ENCODE measurements at regions not wholly inside any gene's neighbourhood (a gene's known extent, or its start where the extent isn't known, plus 50 kb on each side); places are given as distances from the start of the nearest gene placed in this dataset.

DNA sequence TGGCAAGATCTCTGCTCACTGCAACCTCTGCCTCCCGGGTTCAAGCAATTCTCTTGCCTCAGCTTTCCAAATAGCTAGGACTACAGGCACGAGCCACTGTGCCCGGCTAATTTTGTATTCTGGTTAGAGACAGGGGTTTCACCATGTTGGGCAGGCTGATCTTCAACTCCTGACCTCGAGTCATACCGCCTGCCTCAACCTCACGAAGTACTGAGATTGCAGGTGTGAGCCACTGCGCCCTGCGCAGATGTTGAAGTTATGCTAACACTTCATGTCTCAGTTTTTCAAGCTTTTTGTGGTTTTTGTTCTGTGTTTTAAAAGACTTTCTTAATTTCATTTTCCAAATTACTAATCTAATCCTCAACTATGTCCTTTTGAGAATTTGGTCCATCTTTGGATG lies 154.4 kb upstream of the TLL1 start:
- no peaks in the 10 kb centered on the region for H3K36me3 ChIP-seq
- no peaks in the 10 kb centered on the region for H3K9me3 ChIP-seq
- no peak overlapping the region for H3K4me3 ChIP-seq (ENCODE audit: low read depth, low read length)
- DNase-seq, result no peak
- TF ChIP-seq, protein P1, sequence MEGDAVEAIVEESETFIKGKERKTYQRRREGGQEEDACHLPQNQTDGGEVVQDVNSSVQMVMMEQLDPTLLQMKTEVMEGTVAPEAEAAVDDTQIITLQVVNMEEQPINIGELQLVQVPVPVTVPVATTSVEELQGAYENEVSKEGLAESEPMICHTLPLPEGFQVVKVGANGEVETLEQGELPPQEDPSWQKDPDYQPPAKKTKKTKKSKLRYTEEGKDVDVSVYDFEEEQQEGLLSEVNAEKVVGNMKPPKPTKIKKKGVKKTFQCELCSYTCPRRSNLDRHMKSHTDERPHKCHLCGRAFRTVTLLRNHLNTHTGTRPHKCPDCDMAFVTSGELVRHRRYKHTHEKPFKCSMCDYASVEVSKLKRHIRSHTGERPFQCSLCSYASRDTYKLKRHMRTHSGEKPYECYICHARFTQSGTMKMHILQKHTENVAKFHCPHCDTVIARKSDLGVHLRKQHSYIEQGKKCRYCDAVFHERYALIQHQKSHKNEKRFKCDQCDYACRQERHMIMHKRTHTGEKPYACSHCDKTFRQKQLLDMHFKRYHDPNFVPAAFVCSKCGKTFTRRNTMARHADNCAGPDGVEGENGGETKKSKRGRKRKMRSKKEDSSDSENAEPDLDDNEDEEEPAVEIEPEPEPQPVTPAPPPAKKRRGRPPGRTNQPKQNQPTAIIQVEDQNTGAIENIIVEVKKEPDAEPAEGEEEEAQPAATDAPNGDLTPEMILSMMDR (IDR thresholded peaks at IDR 0.05; ENCODE audit: low read depth, low read length), result no peak
- no peaks in the 10 kb centered on the region for H3K4me1 ChIP-seq
- no peaks in the 10 kb centered on the region for H3K27me3 ChIP-seq

DNA sequence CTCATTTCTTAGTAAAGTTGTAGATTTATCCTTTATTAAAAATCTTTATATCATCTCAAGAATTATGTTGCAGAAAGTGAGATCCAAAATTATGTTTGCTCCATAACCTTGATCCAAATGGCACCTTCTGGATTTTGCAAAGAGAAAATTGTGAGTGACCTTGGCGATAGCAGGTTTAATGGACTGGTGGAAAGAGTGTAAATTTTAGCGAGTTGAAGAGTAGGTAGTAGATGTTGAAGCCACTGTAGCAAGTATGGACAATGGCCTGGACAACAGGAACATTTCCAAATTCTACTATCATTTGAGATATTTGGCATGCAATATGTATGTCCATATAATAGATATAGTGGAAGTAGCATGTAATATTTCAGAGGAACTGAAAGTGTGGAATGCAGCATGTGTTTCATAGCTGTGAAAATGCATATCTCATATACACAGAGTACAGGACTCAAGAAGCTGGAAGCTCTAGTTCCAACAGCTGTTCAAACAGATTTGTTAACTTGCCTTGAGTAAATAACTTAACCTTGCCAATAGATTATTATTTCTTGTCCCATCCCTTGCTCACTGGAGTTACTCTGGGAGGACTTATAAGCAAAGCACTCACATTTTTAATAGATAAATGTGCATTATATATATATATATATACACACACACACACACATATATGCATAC lies 152.5 kb upstream of the TLL1 start:
- Histone ChIP-seq H3K36me3 (no peaks in the 10 kb centered on the region), H3K4me3 (ENCODE audit: low read depth, low read length) (no peak overlapping the region), H3K4me1 (no peaks in the 10 kb centered on the region), H3K27me3 (no peaks in the 10 kb centered on the region), H3K9me3 (no peaks in the 10 kb centered on the region)
- TF ChIP-seq, protein P1 (IDR thresholded peaks at IDR 0.05; ENCODE audit: low read depth, low read length), result no peak
- no peak for DNase-seq

DNA sequence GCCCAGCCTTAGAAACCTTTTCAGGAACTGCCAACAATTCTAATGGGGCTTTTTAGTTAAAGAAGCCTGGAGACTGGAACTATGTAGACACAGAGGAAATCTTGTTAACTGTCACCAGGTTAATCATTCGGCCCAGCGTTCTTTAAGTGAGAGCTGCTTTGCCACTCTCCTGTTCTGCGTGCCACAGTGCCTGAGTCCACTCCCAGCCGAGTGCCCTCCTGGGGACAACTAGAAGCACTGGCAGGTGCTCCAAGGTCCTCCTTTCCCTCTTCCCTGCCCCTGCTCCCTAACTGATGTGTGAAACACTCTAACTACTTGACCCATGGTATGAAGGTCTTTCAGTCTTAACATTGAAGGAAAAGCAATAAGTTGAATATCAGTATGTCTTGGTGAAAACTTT lies 151.2 kb upstream of the TLL1 start:
- no peak overlapping the region for H3K4me3 ChIP-seq (ENCODE audit: low read depth, low read length)
- no peaks in the 10 kb centered on the region for H3K27me3 ChIP-seq
- DNase-seq, result no peak
- TF ChIP-seq, protein P1 (IDR thresholded peaks at IDR 0.05; ENCODE audit: low read depth, low read length), result no peak
- H3K9me3 ChIP-seq, result no peaks in the 10 kb centered on the region
- H3K4me1 ChIP-seq, result no peaks in the 10 kb centered on the region
- H3K36me3 ChIP-seq, result no peaks in the 10 kb centered on the region

DNA sequence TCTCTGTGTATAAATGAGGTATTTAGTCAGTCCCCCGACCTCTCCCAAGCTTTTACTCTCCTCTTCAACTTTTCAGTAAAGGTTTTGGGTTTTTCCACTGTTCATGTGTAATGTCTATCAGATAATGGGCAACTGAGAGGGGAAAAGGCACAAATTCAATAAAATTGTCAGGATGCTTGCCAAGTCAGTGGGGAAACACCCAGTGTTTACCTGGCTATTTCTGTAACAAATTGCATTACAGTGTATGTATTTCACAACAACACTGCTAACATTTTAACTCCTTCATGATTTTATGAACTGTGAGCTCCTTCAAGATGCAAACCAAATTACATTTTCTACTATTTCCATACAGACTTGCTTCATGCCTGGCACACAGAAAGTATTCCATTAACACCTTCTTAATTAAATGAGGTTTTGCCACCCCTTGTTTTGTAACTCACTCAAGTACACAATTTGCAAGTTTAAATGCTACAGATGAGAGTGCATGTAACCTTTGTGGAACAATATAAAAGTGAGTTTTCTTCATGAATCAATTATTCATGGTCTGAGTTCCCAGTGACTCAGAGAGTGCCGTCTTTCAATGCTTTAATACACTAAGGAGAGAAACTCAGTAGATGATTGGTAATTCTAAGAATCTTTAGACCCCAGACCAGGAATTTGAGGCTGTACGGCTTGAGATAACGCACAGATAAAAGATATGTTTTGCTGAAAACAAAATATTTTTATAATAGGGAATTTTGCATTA lies 149.8 kb upstream of the TLL1 start:
- TF ChIP-seq, protein P1 (IDR thresholded peaks at IDR 0.05; ENCODE audit: low read depth, low read length), result no peak

DNA sequence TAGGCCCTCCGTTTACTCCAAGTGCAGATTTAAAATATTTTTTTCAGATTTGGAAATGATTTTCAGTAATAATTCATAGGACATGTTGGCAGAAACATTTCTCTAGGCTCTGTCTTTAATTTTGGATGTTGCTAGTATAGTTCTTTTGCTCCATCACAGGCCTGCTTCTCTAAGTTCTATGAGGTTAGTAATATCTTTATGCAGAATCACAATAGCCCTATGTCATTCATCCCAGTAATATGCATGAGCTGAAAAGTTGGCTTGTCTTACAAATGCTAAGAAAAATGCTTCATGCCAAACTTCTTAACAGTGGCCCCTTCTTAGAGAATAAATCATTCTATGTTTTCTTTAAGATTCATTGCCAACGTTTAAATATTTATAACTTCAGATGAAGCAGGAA lies 148.3 kb upstream of the TLL1 start:
- no peak for DNase-seq
- Histone ChIP-seq H3K4me3 (ENCODE audit: low read depth, low read length) (no peak overlapping the region), H3K9me3 (no peaks in the 10 kb centered on the region), H3K36me3 (no peaks in the 10 kb centered on the region), H3K27me3 (no peaks in the 10 kb centered on the region), H3K4me1 (no peaks in the 10 kb centered on the region)
- TF ChIP-seq, protein P1 (IDR thresholded peaks at IDR 0.05; ENCODE audit: low read depth, low read length), result no peak

More for the DNA sequence above, 149.8 kb upstream of the TLL1 start:
- Histone ChIP-seq H3K27me3 (no peaks in the 10 kb centered on the region), H3K4me3 (ENCODE audit: low read depth, low read length) (no peak overlapping the region), H3K36me3 (no peaks in the 10 kb centered on the region), H3K4me1 (no peaks in the 10 kb centered on the region), H3K9me3 (no peaks in the 10 kb centered on the region)
- no peak for DNase-seq

DNA sequence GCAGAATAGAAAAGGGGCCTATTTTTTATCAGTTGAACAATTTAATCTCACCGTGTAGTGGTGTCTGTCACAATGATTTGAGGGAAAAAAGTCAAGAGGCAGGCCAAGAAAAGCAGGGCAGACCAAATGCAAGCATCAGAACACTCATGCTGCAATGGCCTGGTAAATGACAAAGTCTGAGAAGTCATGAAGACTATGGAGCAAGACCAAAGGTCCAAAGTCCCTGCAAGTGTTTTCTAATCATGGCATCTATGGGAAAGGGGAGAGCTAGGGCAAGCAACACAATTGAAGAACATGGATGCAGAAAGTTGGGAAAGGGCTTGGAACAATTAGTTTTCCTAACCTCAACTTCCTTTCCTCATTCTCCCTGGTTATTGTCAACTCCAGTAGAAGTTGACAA lies 147.7 kb upstream of the TLL1 start:
- TF ChIP-seq, protein P1 (IDR thresholded peaks at IDR 0.05; ENCODE audit: low read depth, low read length), result no peak
- no peak for DNase-seq
- Histone ChIP-seq H3K36me3 (no peaks in the 10 kb centered on the region), H3K9me3 (no peaks in the 10 kb centered on the region), H3K27me3 (no peaks in the 10 kb centered on the region), H3K4me1 (no peaks in the 10 kb centered on the region), H3K4me3 (ENCODE audit: low read depth, low read length) (no peak overlapping the region)

Measured in BE2C (cell line).